H1 (cell line): ENCODE measurements at regions not wholly inside any gene's neighbourhood (a gene's known extent, or its start where the extent isn't known, plus 50 kb on each side); places are given as distances from the start of the nearest gene placed in this dataset.

ENCODE experiments used
- CTCF ChIA-PET: fragments of 300-600 bp; sonication (Branson Sonifier 250); formaldehyde crosslinking; loops from one replicate; lab custom pipeline; 2021; ENCODE audit not compliant: partially characterized antibody; lab: Charles Lee
- POLR2A ChIA-PET: fragments of 300-600 bp; sonication (Branson Sonifier 250); formaldehyde crosslinking; loops from one replicate; lab custom pipeline; 2021; ENCODE audit warnings: inconsistent platforms; ENCODE audit not compliant: partially characterized antibody; lab: Charles Lee
- DNase-seq, 2 experiments: peaks; one replicate each; pipeline versions ENCODE4 v3.0.0 to v3.0.0-alpha.2; 2010 to 2022; ENCODE audit warnings: low spot score in 2 of 2, low read depth in 1 of 2, mixed read lengths in 1 of 2
- FAIRE-seq: peaks from 2 replicates; lab custom pipeline; 2011; peaks lifted over from hg19 to GRCh38; lab: Jason Lieb, UNC
- H2AFZ ChIP-seq: 2 replicates; pipeline ENCODE4 v1.8.1; 2012; ENCODE audit warnings: low read length, inconsistent platforms
- H2AK5ac ChIP-seq: 2 replicates; pipeline ENCODE4 v1.6.1; 2013; ENCODE audit warnings: low read depth, low read length
- H2BK120ac ChIP-seq: replicated peaks from 2 replicates; pipeline ENCODE3; 2013; ENCODE audit warnings: low read depth, low read length, inconsistent platforms
- H2BK12ac ChIP-seq: 2 replicates; pipeline ENCODE4 v1.6.1; 2013; ENCODE audit warnings: low read depth, low read length
- H2BK15ac ChIP-seq: 2 replicates; pipeline ENCODE4 v1.6.1; 2013; ENCODE audit warnings: low read length
- H2BK20ac ChIP-seq: 2 replicates; pipeline ENCODE4 v1.6.1; 2013; ENCODE audit warnings: low read length
- H2BK5ac ChIP-seq: 2 replicates; pipeline ENCODE4 v1.6.1; 2013; ENCODE audit warnings: low read depth, low read length
- H3K14ac ChIP-seq: 2 replicates; pipeline ENCODE4 v1.6.1; 2013; ENCODE audit warnings: inconsistent platforms; ENCODE audit not compliant: insufficient read length
- H3K18ac ChIP-seq: 2 replicates; pipeline ENCODE4 v1.6.1; 2013; ENCODE audit warnings: low read length; ENCODE audit errors: extremely low read depth
- H3K23ac ChIP-seq: 2 replicates; pipeline ENCODE4 v1.6.1; 2013; ENCODE audit warnings: inconsistent platforms; ENCODE audit not compliant: insufficient read length
- H3K23me2 ChIP-seq: 2 replicates; pipeline ENCODE4 v1.6.1; 2013; ENCODE audit warnings: low read depth, low read length
- H3K27ac ChIP-seq: 2 replicates; pipeline ENCODE4 v1.6.1; 2011; ENCODE audit warnings: low read depth, low read length, inconsistent platforms
- H3K27me3 ChIP-seq, 4 experiments: replicated peaks in 1 of 4; 1 replicate in 1 of 4; 2 replicates in 3 of 4; pipeline versions ENCODE4 v1.6.1 to v1.8.1; 2011 to 2013; ENCODE audit warnings: low read length in 3 of 4, mild to moderate bottlenecking in 3 of 4, inconsistent platforms in 2 of 4, mixed read lengths in 2 of 4, moderate library complexity in 1 of 4; ENCODE audit not compliant: control insufficient read depth in 3 of 4, insufficient read depth in 3 of 4; ENCODE audit errors: extremely low read depth in 1 of 4
- H3K36me3 ChIP-seq, 4 experiments: 2 replicates each; pipeline versions ENCODE4 v1.6.1 to v1.8.1; 2011 to 2013; ENCODE audit warnings: mild to moderate bottlenecking in 4 of 4, low read length in 3 of 4, moderate library complexity in 2 of 4, control low read depth in 1 of 4, inconsistent platforms in 1 of 4; ENCODE audit not compliant: insufficient read depth in 4 of 4, control insufficient read depth in 2 of 4
- H3K4ac ChIP-seq: replicated peaks from 2 replicates; pipeline ENCODE3; 2013; ENCODE audit warnings: low read length, low read depth, mixed read lengths, inconsistent platforms; ENCODE audit not compliant: insufficient read length
- H3K4me1 ChIP-seq, 4 experiments: replicated peaks in 1 of 4; 1 replicate in 1 of 4; 2 replicates in 3 of 4; pipeline versions ENCODE4 v1.6.1 to v1.8.1; 2011 to 2013; ENCODE audit warnings: low read length in 3 of 4, inconsistent platforms in 2 of 4, mixed read lengths in 1 of 4; ENCODE audit not compliant: insufficient read depth in 4 of 4, control insufficient read depth in 3 of 4
- H3K4me2 ChIP-seq, 2 experiments: 2 replicates each; pipeline versions ENCODE4 v1.6.1 to v1.8.1; 2011 to 2013; ENCODE audit warnings: low read depth in 2 of 2, low read length in 2 of 2, control low read depth in 1 of 2, inconsistent platforms in 1 of 2, mild to moderate bottlenecking in 1 of 2; ENCODE audit not compliant: insufficient read depth in 1 of 2
- H3K4me3 ChIP-seq, 4 experiments: fragments of 200-600, 300-600 bp in 1 of 4; sonication (generic), shearing (Covaris generic), sonication (Bioruptor Twin) in 1 of 4; 2 replicates each; pipeline versions ENCODE4 v1.5.1 to v1.8.1; 2011 to 2016; ENCODE audit warnings: low read length in 4 of 4, low read depth in 3 of 4, control low read depth in 2 of 4, inconsistent platforms in 2 of 4, mild to moderate bottlenecking in 2 of 4, mixed read lengths in 1 of 4, moderate library complexity in 1 of 4; ENCODE audit not compliant: insufficient read depth in 2 of 4; ENCODE audit errors: extremely low read depth in 1 of 4
- H3K56ac ChIP-seq: replicated peaks from 2 replicates; pipeline ENCODE3; 2013; ENCODE audit warnings: low read depth, mild to moderate bottlenecking, mixed read lengths, low read length, inconsistent platforms; ENCODE audit not compliant: insufficient read length
- H3K79me1 ChIP-seq: 2 replicates; pipeline ENCODE4 v1.6.1; 2013; ENCODE audit warnings: low read depth, low read length, control low read depth
- H3K79me2 ChIP-seq, 2 experiments: 2 replicates each; pipeline versions ENCODE4 v1.6.1 to v1.8.1; 2012 to 2013; ENCODE audit warnings: low read length in 2 of 2, mild to moderate bottlenecking in 2 of 2, inconsistent platforms in 1 of 2; ENCODE audit not compliant: insufficient read depth in 2 of 2, control insufficient read depth in 1 of 2
- H3K9ac ChIP-seq, 4 experiments: replicated peaks in 1 of 4; 1 replicate in 1 of 4; 2 replicates in 3 of 4; pipeline versions ENCODE4 v1.6.1 to v1.8.1; 2011 to 2013; ENCODE audit warnings: low read depth in 3 of 4, low read length in 3 of 4, control low read depth in 2 of 4, mild to moderate bottlenecking in 2 of 4, moderate library complexity in 2 of 4, inconsistent platforms in 1 of 4; ENCODE audit errors: extremely low read depth in 1 of 4
- H3K9me3 ChIP-seq, 2 experiments: 2 replicates each; pipeline versions ENCODE4 v1.6.1 to v1.8.1; 2012 to 2013; ENCODE audit warnings: mild to moderate bottlenecking in 2 of 2, moderate library complexity in 2 of 2, control low read depth in 1 of 2, inconsistent platforms in 1 of 2, low read depth in 1 of 2, low read length in 1 of 2, mixed read lengths in 1 of 2; ENCODE audit not compliant: insufficient read depth in 2 of 2
- H4K20me1 ChIP-seq, 2 experiments: replicated peaks in 1 of 2; 2 replicates each; pipeline versions ENCODE3 to v1.8.1; 2011 to 2013; ENCODE audit warnings: inconsistent platforms in 2 of 2, low read length in 2 of 2, mild to moderate bottlenecking in 1 of 2; ENCODE audit not compliant: insufficient read depth in 2 of 2, control insufficient read depth in 1 of 2
- H4K5ac ChIP-seq: 2 replicates; pipeline ENCODE4 v1.6.1; 2013; ENCODE audit warnings: low read length, low read depth, mixed read lengths, inconsistent platforms; ENCODE audit not compliant: insufficient read length
- H4K8ac ChIP-seq: 2 replicates; pipeline ENCODE4 v1.8.0; 2013; ENCODE audit warnings: mild to moderate bottlenecking, moderate library complexity, low read length, inconsistent platforms; ENCODE audit not compliant: insufficient read depth; ENCODE audit errors: extremely low read depth
- H4K91ac ChIP-seq: replicated peaks from 2 replicates; pipeline ENCODE3; 2013; ENCODE audit warnings: low read length, mixed read lengths, inconsistent platforms; ENCODE audit not compliant: insufficient read length
- NANOG ChIP-seq: IDR thresholded peaks from 2 replicates; pipeline ENCODE4 v1.6.1; 2011; ENCODE audit warnings: low read length, low read depth, mild to moderate bottlenecking, inconsistent platforms; ENCODE audit not compliant: insufficient read depth, poor library complexity, severe bottlenecking
- SP4 ChIP-seq: IDR thresholded peaks from 2 replicates; pipeline ENCODE4 v1.6.1; 2012; ENCODE audit warnings: low read length, inconsistent platforms
- WGBS, 2 experiments: shearing (Covaris generic) in 1 of 2; methylation state at CpG; one replicate each; pipeline versions ENCODE4 v1.1.6 to v1.1.7; 2013 to 2015; ENCODE audit warnings: low lambda C conversion rate in 2 of 2, mixed read lengths in 2 of 2, inconsistent platforms in 1 of 2, low coverage in 1 of 2, missing lambda C conversion rate in 1 of 2; ENCODE audit not compliant: insufficient replicate concordance in 2 of 2, insufficient coverage in 1 of 2, insufficient read length in 1 of 2; ENCODE audit errors: extremely low coverage in 1 of 2, missing lambda C conversion rate in 1 of 2; 5-methylcytosine and 5-hydroxymethylcytosine counted together

DNA sequence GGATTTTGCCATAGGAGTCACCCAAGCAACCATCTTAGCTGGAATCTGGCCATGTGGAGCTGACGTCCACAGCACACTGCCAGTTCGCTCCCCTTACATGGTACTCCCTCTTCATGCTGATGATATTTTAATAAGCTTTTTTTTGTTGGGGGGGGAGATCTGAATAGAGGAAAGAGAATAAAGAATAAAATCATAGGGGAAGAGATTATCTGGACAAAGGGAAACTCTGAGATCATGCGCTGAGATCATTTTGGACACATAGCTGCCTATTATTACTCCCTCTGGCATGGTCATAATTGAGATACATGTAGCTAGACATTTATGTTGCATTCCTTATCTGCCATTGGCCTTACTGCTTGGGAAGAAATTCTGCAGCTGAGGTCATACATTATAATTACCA lies 282.7 kb downstream of the HTR7 start:
- no peak overlapping the region for H3K18ac ChIP-seq
- H4K5ac ChIP-seq, result no peak overlapping the region
- no peak overlapping the region for H3K14ac ChIP-seq
- no peak overlapping the region for H3K4me3 ChIP-seq
- POLR2A ChIA-PET, result interaction anchor here (0.7 kb wide), 1 partner anchor 11 kb away, joined by 3 read pairs; no protein-coding TSS in a partner anchor
- H3K56ac ChIP-seq, result no peak overlapping the region
- H4K20me1 ChIP-seq, result no peaks in the 10 kb centered on the region
- H2BK15ac ChIP-seq, result no peak overlapping the region
- no peak for DNase-seq
- no peak overlapping the region for H2BK120ac ChIP-seq
- no peak overlapping the region for H4K8ac ChIP-seq
- H3K23me2 ChIP-seq, result no peaks in the 10 kb centered on the region
- TF ChIP-seq SP4 (no peak), NANOG (no peak)
- H3K4me2 ChIP-seq, result no peak overlapping the region
- H3K4ac ChIP-seq, result no peak overlapping the region
- H2AK5ac ChIP-seq, result no peak overlapping the region
- H3K23ac ChIP-seq, result no peak overlapping the region
- CTCF ChIA-PET, result interaction anchor here (0.5 to 1.9 kb wide), 5 partner anchors 10 to 779 kb away, joined by 3 to 7 read pairs (median 3); no protein-coding TSS in a partner anchor
- no peak overlapping the region for H3K27ac ChIP-seq
- H4K91ac ChIP-seq, result no peak overlapping the region
- FAIRE-seq, result no peak
- 89% methylated on average over 3 of the region's 3 CpGs; no CpG with 5 or more reads in 1 of the 2 experiments for WGBS, 2 experiments
- H3K79me2 ChIP-seq, result no peaks in the 10 kb centered on the region
- no peak overlapping the region for H2BK20ac ChIP-seq
- no peaks in the 10 kb centered on the region for H3K27me3 ChIP-seq
- H3K4me1 ChIP-seq, result no peaks in the 10 kb centered on the region
- H3K9ac ChIP-seq, result no peak overlapping the region
- no peak overlapping the region for H2BK5ac ChIP-seq
- no peaks in the 10 kb centered on the region for H3K36me3 ChIP-seq
- no peaks in the 10 kb centered on the region for H3K79me1 ChIP-seq
- H2BK12ac ChIP-seq, result no peak overlapping the region
- H3K9me3 ChIP-seq, result no peaks in the 10 kb centered on the region
- no peak overlapping the region for H2AFZ ChIP-seq
